GM21381 (cell line): ENCODE measurements at regions not wholly inside any gene's neighbourhood (a gene's known extent, or its start where the extent isn't known, plus 50 kb on each side); places are given as distances from the start of the nearest gene placed in this dataset.

Source experiments
- ATAC-seq: cut with Tn5 transposase; IDR thresholded peaks from one replicate; pipeline ENCODE4 v1.9.1; 2021; ENCODE audit warnings: mild to moderate bottlenecking, moderate library complexity; ENCODE audit not compliant: unreplicated experiment

DNA sequence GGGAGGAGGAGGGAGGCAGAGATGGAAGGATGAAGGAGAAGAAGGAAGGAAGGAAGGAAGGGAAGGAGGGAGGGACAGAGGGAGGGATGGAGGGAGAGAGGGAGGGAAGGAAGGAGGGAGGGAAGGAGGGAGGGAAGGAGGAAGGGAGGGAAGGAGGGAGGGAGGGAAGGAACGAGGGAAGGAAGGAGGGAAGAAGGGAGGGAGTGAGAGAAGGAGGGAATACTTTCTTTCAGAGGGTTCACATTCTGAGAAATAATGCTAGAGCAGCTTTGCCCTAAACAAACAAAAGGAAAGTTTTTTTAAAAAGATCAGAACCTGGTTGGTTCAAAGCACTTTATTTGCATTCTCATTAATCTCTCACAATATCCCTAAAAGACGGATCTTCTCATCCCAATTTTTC, 96.1 kb upstream of the NXT1 start:
- no peak for ATAC-seq

DNA sequence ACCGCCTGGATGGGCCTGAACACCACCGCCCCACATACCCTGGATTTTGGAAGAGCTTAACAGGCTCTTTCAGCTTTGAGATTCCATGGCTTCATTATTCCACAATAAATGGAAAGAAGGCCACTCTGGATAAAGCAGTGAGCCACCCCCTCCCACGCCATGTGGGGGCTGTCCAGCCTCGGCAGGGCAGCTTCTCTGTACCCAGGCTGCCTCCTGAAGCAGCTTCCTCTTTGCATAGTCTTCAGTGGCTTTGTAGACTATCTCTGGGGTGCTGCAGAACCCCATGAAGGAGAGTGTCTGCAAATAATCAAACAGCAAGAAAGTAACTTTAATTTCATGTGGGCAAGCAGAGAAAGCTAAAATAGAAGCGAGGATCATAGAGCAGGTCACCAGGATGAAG, 96.6 kb upstream of the NXT1 start:
- no peak for ATAC-seq

DNA sequence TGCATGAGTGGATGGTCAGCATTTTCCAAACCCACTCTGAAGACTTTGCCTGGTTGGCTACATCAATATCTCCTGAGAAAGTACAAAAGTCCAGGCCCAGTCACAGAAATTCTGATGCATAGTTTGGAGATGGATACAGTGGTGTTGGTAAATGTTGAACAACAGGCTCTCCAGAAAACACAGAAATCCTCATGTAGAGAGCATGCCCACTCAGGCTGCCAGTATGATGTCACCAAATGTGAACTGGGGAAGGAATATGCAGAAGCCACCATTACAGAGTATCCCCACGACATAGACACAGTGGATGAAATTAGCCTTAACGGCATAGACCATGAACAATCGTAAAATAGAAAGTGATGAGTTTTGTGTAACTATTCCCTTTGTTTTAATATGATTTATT, 97.1 kb upstream of the NXT1 start:
- ATAC-seq = no peak

DNA sequence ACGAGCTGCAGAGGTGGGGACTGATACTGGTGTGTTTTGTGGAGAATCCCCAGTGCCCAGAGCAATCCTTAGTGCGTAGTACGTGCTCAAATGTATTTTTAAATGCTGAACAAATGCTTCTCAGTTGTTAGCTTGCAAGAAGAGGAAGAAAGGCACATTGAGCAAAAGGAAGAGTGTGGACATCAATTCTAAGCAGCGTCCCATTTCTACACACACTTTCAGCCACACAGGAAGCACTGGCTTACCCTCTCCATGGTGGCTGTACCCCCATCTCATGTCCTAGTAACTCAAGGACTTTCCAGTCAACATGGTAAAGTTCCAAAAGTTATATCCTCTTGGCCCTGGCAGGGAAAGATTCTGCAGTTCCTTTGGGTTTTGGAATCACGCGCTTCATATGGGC, 98.8 kb upstream of the NXT1 start:
- no peak for ATAC-seq

DNA sequence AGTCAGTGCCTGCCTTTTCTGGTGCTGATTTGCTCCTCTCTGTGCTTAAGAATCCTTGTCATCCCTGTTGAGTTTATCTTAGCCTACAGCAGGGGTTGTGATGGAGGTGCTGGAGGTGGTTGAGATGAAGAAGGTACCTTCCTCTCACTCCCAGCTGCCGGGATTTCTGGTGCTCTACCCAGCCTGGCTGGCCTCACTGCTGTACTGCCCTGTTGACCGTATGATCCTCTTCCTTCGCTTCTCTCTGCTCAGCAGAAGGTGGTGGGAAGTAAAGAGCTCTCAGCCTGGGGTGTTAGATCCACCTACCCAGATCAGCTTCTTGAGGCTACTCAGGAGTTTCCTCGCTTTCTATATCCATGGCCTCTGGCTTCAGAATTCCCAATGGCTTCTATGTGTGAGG, 101.0 kb upstream of the NXT1 start:
- no peak for ATAC-seq

DNA sequence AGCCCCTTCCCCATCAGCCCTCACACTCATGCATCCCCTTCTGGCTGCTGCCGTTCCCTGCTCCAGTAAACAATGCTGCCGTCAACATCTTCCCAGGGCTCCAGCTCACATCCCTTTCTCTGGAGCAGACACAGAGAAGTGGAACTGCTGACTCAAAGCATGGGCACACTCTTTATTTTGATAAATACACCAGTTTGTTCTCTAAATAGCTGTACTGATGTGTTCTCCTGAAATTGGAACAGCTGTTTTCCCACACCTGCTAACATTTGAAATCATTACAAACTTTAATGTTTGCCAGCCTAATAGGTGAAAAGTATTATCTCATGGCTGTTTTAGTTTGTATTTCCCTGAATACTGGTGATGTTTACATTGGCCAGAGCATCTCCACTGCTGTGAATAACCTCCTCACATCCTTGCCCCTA, 102.1 kb upstream of the NXT1 start:
- ATAC-seq = no peak

DNA sequence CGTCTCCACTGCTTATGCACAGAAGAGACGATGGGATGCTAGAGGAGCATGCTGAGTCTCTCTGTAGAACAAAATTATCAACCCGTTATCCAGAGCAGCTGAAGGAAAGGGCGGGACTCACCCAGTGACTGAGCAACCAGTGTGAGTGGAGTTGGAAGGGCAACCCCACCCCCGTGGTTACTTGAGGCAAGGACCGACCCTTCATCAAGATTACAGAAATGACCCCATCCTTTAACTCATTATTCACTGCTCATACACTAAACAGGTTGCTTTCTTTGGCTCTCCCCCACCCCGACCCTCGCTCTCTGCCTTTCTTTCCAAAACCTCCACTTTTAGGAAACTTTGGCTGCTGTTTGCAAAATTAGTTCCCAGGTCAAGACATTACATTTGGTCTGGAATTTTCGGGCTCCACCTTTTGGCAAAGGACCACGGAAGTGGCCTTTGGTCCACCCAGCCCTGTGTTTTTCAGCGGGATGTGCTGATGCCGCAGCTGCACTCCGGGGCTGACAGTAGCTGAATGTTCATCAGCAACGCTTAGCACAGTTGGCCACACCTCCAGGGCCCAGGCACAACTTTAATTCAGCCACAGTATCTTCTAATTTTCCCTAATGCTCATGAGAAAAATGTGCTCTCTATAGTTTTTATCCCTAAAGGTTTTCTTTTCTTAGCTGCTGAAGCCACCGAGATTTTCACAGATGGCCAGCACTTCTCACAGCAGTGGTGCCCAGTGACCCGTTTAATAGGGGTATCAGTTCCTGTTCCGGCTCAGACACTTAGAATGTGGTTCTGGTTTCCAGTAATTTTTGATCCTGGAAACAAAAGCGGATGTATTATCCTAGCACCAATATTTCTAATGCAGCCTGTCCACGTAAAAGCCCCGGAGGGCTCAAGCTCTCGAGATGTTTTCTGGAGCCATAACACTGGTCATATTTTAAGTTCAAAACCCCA, 103.6 kb upstream of the NXT1 start:
- peak; percentile 52 for ATAC-seq

DNA sequence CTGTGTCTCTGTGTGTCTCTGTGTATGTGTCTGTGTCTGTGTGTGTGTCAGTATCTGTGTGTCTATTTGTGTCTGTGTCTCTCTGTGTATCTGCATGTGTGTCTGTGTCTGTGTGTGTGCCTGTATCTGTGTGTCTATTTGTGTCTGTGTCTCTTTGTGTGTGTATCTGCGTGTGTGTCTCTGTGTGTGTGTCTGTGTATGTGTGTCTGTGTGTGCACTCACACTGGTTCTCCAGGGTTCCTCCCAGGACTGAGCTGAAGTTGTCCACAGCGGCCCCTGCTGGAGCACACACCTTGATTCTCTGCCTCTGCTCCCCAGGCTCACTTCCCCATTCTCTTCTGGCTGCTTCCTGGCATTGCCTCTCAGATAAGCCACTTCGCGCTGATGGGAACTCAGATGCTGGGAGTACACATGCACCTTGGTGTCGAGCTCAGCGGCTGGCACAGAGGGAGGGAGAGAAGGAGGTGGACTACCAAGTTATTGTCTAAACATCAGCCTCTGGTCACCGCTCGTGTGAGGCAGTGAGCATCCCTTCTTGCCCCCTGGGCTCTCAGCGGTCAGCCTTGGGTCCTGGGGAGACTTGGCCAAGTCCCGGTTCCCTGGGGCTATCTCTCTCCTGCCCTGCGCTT, 104.9 kb upstream of the NXT1 start:
- peak; percentile 81 for ATAC-seq

DNA sequence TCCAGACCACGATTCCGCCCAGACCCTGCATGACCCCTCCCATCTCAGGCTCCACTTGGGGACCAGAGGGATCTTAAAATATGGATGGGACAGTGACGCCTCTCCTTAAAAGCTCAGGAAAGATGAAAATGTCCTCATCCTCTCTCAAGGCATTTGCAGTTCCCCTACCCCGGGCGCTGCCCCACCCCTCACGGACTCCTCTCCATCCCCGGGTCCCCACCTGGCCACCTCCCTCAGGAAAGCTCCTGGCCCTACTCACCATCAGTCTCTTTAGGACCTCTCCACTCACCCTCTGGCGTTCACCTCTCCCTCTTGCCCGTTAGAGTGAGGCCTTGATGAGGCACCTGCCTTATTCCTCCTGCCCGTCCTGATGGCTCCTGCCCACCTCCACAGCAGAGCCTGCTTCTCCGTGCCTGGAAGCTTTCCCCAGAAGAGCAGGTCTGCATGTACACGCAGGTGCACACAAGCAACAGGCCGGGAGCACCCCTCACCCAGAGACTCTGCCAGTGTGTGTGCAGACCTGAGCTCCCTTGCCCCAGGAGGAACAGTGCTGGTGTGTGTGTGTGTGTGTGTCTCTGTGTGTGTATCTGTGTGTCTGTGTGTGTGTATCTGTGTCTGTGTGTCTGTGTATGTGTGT, 105.6 kb upstream of the NXT1 start:
- ATAC-seq = no peak

DNA sequence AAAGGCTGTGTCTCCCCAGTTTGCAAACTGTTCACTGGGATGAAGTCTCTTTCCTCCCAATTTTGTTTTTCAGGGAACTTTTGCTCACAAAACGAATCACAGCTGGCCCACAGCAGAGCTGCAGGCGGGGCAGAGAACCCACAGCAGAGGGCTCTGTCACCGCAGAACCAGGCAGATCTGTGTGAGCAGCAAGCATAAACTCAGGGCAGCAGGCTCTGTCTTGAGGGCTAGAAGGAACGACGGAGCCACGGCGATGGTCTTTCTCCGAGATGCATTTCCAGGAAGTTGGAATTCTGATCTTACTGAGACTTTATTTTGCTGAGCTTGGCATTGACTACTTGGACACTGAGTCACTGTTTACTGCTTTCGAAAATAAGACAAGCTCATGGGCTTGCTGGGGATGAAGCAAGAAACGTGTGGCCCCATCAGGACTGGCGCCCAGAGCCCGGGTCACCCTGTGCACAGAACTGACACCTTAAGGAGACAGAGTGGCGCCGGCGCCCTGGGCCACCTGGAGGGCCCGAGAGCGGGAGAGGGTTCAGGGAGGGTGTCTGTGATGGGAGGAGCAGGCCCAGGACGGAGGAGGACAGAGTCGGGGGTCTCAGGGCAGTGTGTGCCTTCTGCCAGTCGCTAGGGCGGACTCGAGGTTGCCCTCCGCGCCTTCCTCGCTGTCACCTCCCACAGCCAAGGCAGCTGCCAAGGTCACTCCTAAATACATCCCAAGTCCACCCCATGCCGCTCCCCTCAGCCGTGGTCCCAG, 106.3 kb upstream of the NXT1 start:
- ATAC-seq = no peak

DNA sequence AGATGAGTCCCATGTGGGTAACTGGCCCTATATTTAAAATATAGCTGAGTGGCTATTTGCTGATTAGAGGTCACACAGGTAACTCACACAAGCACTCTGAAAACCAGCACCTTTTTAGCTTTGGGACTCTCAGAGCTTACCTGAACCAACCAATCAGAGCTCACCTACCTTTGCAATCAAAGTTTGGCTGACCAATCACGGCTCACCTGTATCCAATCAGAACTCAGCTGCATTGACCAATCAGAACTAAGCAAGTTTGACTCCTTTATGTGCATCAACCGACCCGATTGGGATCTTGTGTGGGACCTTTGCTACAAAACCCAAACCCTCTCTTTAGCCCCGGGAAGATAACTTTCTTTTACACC, 106.8 kb upstream of the NXT1 start:
- no peak for ATAC-seq

DNA sequence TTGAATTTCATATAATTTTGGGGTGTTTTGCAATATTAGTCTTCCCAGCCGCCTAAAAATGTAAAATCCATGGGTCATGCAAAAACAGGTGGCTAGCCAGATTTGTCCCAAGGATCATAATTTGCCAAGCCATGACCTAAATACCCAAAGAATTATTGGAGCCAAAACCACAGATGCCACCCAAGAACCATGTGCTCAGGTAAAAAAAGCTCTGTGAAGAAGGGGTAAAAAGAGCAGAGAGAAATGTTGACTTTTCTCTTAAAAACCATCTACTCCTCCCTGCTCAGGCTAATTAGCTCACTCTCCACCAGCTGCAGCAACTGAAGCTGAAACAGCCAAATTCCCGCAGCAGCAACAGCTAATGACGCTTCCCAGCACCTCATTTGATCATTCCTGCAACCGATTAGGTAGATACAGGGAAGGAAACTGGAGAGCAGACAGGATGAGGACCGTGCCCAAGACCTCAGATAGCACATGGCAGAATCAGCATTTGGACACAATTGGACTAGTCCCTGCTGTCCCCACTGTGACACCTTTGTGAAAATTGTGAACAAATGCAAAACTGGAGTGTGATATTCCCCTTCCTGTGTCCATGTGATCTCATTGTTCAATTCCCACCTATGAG, 107.9 kb upstream of the NXT1 start:
- no peak for ATAC-seq

DNA sequence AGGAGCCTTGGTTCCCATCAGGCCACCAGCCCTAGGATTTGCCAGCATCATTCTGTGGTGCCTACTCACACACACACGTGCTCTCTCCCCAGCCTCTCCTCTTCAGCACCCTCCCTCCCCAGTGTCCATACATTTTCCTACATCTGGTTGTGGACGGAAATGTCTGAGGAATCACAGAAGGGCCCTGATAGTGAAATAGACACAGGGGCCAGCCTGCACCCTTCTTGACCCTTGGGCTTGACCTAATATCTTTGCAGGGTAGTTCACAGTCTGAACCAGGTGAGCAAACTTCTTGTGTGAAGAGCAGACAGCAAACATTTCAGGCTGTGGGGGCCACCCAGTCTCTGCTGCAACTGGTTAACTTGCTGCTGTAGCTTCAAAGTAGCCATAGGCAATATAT, 108.5 kb upstream of the NXT1 start:
- no peak for ATAC-seq

DNA sequence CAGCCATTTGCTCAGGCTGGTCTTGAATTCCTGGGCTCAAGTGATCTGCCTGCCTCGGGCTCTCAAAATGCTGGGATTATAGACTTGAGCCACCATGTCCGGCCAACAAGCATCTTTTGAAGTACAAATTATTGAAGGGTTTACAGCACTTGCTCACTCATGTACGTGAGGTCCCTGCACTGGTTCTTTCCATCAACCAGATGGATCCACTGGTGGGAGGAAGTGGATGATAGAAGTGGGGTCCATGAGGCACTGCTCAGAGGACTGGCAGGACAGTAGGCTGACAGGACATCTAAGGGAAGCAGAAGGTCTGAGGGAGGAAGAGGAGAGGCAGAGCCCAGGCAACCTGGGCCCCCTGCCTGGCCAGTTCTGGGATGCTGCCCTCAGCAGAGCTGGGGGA, 109.2 kb upstream of the NXT1 start:
- no peak for ATAC-seq

DNA sequence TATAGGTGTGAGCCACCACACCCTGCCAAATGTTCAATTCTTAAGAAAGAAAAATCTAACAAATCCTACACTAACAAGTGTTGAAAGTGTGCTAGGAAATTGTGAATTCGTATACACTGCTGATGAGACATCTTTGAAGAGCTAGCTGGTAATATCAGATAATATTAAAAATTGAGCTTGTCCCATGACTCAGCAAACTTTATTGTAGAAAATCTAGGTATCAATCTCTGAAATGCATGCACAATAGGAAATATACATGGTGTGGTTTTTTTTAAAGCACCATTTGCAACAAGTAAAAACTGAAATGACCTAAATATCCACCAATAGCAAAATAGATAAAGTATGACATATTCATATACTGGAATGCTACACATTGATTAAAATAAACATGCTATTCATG, 110.1 kb upstream of the NXT1 start:
- ATAC-seq = no peak

DNA sequence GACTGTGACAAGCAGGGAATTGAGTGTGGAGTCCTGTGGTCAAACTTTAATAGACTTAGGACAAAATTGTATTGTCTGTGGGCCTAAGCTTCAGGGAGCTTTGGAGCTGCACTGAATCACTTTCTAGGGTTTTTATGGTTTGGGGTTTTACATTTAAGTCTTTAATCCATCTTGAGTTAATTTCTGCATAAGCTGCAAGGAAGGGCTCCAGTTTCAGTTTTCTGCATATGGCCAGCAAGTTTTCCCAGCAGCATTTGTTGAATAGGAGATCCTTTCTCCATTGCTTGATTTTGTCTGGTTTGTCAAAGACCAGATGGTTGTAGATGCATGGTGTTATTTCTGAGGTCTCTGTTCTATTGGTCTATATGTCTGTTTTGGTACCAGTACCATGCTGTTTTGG, 113.4 kb upstream of the NXT1 start:
- no peak for ATAC-seq

DNA sequence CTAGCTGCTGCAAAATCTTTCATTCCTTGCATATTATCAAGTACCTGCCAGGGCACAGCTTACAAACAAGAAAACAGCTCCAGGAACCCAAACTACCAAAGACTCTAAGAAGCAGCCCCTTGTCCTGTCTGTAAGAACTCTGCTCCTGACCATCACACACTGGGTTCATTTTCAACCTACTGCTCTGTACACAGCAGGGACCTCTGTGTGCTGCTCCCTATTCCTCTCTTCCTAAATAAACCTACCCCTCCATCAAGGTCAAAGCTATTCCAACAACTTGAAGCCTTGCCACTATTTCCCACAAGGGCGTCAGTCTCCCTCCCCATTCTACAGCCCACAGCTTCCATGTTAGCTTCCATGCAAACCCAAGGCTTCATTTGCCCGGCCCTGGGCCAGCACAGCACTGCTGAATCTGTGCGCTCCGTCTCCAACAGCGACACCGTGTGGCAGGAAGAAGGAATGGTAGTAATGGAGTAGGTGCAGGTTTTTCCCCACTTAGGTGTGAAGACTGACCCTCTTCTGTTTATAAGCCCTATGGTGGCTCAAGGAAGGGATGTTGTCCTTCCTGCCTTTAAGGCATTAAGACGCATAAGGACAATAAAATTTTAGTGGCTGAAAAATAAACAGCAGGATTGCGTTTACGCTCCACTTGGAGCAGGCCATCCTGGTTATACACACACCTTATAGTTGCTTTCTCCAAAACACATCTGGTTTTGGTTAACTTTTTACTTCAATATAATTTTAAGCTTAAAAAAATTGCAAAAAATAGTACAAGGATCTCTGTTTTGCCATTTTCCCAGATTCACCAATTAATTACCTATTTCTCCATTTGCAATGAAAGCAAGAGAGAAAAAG, 115.2 kb upstream of the NXT1 start:
- no peak for ATAC-seq

DNA sequence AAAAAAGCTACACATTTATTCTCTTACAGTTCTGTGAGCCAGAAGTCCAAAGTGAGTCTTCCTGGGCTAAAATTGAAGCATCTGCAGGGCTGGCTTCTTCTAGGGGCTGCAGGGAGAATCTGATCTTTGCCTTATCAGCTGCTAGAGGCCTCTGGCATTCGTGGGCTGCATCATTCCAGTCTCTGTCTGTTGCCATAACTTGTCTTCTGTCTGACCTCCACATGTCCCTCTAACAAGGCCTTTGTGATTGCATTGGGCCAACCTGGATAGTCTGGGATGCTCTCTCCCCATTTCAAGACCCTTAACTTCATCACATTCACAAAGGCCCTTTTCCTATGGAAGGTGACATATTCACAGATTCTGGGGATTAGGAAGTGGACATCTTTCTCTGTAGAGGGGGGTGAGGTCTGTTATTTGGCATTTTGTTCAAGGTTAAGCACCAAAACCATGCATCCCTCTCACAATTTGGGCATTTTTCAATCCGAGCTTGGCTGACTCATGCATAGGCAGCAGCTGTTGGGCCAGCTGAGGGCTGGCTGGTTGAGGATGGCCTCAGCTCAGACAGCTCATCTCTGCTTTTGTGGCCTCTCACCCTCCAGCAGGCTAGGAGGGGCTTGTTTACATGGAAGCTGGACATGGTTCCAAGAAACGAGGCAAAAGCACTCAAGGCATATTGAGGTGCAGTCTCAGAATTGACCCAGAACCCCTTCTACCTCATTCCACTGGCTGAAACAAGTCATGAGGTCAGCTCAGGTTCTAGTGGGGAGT, 116.1 kb upstream of the NXT1 start:
- ATAC-seq = no peak

DNA sequence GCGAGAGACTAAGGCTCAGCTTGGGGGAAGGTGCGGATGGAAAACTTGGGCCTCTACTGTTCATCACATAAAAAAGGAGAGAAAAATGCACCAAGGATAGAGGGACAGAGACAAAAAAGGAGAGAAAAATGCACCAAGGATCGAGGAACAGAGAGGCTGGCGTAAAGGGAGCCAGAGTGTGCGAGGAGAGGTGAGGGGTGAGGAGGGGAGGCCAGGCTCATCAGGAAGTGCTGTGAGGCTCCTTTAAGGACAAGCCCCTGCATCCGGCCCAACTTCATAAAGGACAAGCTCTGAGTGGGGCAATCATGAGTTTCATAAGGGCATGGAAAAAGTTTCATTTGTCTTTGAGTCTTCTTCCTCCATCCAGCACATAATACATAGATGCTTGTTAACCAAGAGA, 117.2 kb upstream of the NXT1 start:
- no peak for ATAC-seq
